Activated CD4-positive, alpha-beta memory T cell treated with anti-CD3 and anti-CD28 coated beads for 36 hours (primary cell): ENCODE measurements at regions not wholly inside any gene's neighbourhood (a gene's known extent, or its start where the extent isn't known, plus 50 kb on each side); places are given as distances from the start of the nearest gene placed in this dataset.

Experiments used
- CTCF ChIA-PET: fragments of 350-600 bp; sonication (Branson Sonifier 250); formaldehyde crosslinking; loops from one replicate; lab custom pipeline; 2021; ENCODE audit warnings: antibody characterized with exemption, inconsistent platforms; lab: Charles Lee
- POLR2A ChIA-PET: fragments of 350-600 bp; sonication (Branson Sonifier 250); formaldehyde crosslinking; loops from one replicate; lab custom pipeline; 2021; ENCODE audit warnings: antibody characterized with exemption; lab: Charles Lee
- DNase-seq: peaks from one replicate; pipeline ENCODE4 v3.0.0-alpha.2; 2020
- H3K27ac Mint-ChIP-seq: one replicate; pipeline ENCODE4 v1.8.0; 2021; ENCODE audit warnings: mixed read lengths
- H3K27me3 Mint-ChIP-seq: one replicate; pipeline ENCODE4 v1.8.0; 2021; ENCODE audit warnings: mixed read lengths
- H3K36me3 Mint-ChIP-seq: one replicate; pipeline ENCODE4 v1.8.0; 2021; ENCODE audit warnings: mixed read lengths
- H3K4me1 Mint-ChIP-seq: one replicate; pipeline ENCODE4 v1.8.0; 2021; ENCODE audit warnings: low read depth, mixed read lengths
- H3K4me3 Mint-ChIP-seq: one replicate; pipeline ENCODE4 v1.8.0; 2021; ENCODE audit warnings: mild to moderate bottlenecking, mixed read lengths
- H3K9me3 Mint-ChIP-seq: one replicate; pipeline ENCODE4 v1.8.0; 2021; ENCODE audit warnings: mixed read lengths
- intact Hi-C: fragments of 100-400 bp; cut with micrococcal nuclease; formaldehyde crosslinking; loops from one replicate; pipeline ENCODE4 v1.15.1; 2023

DNA sequence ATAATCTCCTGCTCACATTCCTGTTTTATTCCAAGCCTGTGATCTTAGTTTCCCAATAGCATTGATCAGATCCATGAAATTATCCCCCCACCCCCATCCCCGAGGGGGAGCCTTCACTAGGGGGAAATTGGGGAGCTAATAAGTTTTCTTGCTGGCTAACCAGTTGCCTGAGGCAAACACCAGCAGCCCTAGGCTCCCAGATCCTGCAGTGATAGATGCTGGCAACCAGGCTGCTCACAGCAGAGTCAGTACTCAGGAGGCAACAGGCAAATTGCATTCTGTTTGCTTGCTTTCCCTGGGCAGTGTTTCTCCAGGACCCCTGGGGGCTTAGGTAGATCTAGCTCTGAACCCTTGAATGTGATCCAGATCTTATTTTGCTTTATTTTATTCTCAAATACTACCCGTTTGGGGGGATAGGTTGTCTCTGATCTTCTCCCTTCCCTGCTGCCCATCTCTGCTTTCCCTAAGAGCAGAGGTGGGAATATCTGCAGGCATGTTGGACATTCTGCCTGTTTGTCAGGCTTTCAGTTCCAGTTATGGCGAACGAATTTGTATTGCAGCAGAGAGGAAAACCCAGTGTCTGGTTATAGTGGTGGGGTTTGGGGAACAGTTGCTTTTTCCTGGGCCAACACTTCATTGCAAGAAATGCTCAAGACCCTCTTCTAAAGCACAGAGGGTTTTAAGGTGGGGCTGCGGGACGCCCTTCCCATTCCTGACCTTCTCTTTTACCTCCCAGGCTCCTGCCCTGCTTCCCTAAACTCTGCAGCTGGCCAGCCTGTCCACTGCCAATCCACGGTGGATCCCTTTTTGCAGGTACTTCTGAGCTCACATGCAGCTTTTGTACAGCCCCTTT is 289.8 kb upstream of the PLXNA2 start:
- no peaks in the 10 kb centered on the region for H3K36me3 Mint-ChIP-seq

DNA sequence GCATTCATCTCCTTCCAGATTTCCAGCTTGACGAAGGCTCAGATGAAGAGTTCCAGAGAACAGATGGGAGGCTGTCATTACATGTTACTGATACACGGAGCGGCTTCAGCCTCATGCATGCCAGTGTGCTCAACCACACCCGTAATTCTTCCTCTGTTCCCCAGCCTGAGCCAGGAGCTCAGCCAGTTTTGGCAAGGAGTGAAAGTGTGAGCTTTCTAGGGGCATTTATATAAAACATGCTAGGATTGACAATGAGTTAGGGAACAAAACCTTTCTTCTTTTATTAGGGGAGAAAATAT is 290.4 kb upstream of the PLXNA2 start:
- no peaks in the 10 kb centered on the region for H3K27me3 Mint-ChIP-seq
- H3K27ac Mint-ChIP-seq, result no peak overlapping the region
- no peaks in the 10 kb centered on the region for H3K36me3 Mint-ChIP-seq
- ChIA-PET CTCF (no interaction called here), POLR2A (no interaction called here)
- intact Hi-C loops, result no loop called here
- H3K4me3 Mint-ChIP-seq, result no peak overlapping the region
- no peak for DNase-seq
- H3K9me3 Mint-ChIP-seq, result no peaks in the 10 kb centered on the region
- H3K4me1 Mint-ChIP-seq, result no peaks in the 10 kb centered on the region

More for the DNA sequence above, 289.8 kb upstream of the PLXNA2 start:
- no peaks in the 10 kb centered on the region for H3K9me3 Mint-ChIP-seq
- POLR2A ChIA-PET, result no interaction called here
- no peak overlapping the region for H3K27ac Mint-ChIP-seq
- H3K4me1 Mint-ChIP-seq, result no peaks in the 10 kb centered on the region
- no peak for DNase-seq
- intact Hi-C loops, result no loop called here
- no peaks in the 10 kb centered on the region for H3K27me3 Mint-ChIP-seq
- no peak overlapping the region for H3K4me3 Mint-ChIP-seq
- CTCF ChIA-PET, result no interaction called here

DNA sequence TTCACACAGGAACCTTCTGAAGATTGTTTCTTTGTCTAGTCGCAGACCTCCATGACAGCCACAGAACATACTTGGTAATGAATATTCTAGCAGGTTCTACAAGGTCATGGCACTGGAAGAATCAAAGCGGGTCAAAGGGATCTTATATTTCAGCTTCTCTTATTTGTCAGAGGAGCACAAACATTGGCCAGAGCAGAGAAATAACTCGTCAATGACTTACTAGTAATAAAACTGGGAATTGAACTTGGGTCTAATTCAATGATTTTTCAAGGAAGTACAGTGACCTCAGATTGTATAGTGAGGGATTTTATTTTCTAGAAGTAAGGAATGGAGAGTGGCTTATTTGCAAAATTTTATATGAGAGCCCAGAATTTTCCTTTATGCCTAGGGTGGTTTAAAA is 290.8 kb upstream of the PLXNA2 start:
- Mint-ChIP-seq H3K4me1 (no peaks in the 10 kb centered on the region), H3K9me3 (no peaks in the 10 kb centered on the region), H3K27me3 (no peaks in the 10 kb centered on the region), H3K36me3 (no peaks in the 10 kb centered on the region), H3K27ac (no peak overlapping the region), H3K4me3 (no peak overlapping the region)
- no peak for DNase-seq
- ChIA-PET POLR2A (no interaction called here), CTCF (no interaction called here)
- intact Hi-C loops, result no loop called here

DNA sequence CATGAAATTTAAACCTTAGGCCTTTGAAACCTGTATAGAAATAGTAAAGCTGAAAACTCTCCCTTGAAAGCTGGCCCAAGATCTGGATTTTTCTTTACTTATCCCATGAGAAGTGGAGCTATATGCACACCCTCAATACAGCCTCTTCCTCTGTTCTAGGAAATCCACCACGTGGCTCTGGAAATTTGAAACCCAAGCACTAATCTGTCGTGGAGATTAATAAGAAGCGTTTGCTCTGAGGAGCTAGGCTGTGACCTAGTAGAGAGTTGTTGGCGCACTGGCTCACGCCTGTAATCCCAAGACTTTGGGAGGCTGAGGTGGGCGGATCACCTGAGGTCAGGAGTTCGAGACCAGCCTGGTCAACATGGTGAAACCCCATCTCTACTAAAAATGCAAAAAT is 291.3 kb upstream of the PLXNA2 start:
- POLR2A ChIA-PET, result no interaction called here
- intact Hi-C loops, result no loop called here
- no peak overlapping the region for H3K4me3 Mint-ChIP-seq
- H3K9me3 Mint-ChIP-seq, result no peaks in the 10 kb centered on the region
- no peaks in the 10 kb centered on the region for H3K4me1 Mint-ChIP-seq
- no peak overlapping the region for H3K27ac Mint-ChIP-seq
- H3K36me3 Mint-ChIP-seq, result no peaks in the 10 kb centered on the region
- CTCF ChIA-PET, result no interaction called here
- no peaks in the 10 kb centered on the region for H3K27me3 Mint-ChIP-seq
- DNase-seq, result no peak

DNA sequence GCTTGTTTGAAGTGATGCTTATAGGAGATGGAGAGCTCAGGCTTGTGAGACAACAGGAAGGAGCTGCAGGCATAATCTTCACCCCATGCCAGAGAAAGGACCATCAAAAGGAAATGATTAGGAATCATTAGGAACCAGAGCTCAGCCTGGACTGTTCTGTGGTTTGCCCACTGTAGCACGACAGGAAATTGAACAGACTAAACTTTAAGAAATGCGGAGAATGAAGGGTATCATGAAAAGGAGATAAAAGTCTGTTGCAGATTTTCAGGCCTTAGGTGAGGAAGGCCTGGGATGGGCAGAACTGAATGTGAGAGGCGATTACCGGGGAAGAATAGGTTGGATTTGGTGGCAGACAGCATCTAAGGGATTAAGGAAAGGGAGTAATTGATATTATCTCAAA is 292.0 kb upstream of the PLXNA2 start:
- H3K27ac Mint-ChIP-seq, result no peak overlapping the region
- POLR2A ChIA-PET, result no interaction called here
- H3K9me3 Mint-ChIP-seq, result no peaks in the 10 kb centered on the region
- no peak for DNase-seq
- no peak overlapping the region for H3K4me3 Mint-ChIP-seq
- intact Hi-C loops, result no loop called here
- no peaks in the 10 kb centered on the region for H3K4me1 Mint-ChIP-seq
- no peaks in the 10 kb centered on the region for H3K36me3 Mint-ChIP-seq
- H3K27me3 Mint-ChIP-seq, result no peaks in the 10 kb centered on the region
- CTCF ChIA-PET, result no interaction called here

DNA sequence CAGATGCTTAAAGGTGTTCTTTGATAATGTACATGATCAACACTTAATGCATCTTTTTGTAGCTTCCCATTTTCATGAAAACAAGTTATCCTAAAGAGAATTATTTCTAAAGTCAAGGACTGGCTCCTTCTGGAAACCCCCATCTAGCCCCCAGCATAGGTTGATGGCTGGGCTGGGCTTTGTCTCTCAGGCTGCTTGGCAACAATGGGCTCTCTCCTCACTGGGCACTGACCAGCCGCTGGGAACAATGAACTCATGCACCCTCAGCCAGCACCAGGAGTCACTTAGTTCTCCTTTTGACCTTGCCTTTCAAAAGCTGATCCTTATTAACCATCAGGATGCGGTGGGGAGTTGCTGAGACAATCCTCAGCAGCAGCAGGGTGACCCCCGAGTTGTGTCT is 293.0 kb upstream of the PLXNA2 start:
- ChIA-PET CTCF (interaction anchor here (0.6 kb wide), 1 partner anchor 39 kb away, joined by 3 read pairs; no protein-coding TSS in a partner anchor), POLR2A (no interaction called here)
- H3K27ac Mint-ChIP-seq, result no peak overlapping the region
- DNase-seq, result no peak
- no peaks in the 10 kb centered on the region for H3K27me3 Mint-ChIP-seq
- no peaks in the 10 kb centered on the region for H3K36me3 Mint-ChIP-seq
- no peaks in the 10 kb centered on the region for H3K4me1 Mint-ChIP-seq
- no peak overlapping the region for H3K4me3 Mint-ChIP-seq
- intact Hi-C loops, result no loop called here
- no peaks in the 10 kb centered on the region for H3K9me3 Mint-ChIP-seq

DNA sequence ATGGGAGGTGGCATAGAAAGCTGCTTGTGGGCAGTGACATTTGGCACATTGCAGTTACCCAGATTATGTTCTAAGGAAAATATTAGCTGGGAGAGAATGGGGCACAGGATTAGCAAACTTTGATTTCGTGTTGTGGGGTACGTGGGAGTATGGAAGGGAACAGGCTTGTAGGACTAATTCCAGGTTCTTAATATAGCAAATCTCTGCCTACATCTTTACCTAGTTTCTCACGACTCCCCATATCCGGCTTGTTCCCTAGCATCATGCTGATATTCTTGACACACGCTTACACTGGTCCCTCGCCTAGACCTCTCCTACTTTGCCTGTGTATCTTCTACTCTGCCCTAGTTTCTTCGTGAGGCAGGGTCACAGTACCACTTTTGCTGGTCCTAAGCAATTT is 293.9 kb upstream of the PLXNA2 start:
- Mint-ChIP-seq H3K36me3 (no peaks in the 10 kb centered on the region), H3K9me3 (no peaks in the 10 kb centered on the region), H3K27ac (no peak overlapping the region), H3K4me3 (no peak overlapping the region), H3K27me3 (no peaks in the 10 kb centered on the region), H3K4me1 (no peaks in the 10 kb centered on the region)
- CTCF ChIA-PET, result no interaction called here
- no peak for DNase-seq
- intact Hi-C loops, result no loop called here
- POLR2A ChIA-PET, result no interaction called here

DNA sequence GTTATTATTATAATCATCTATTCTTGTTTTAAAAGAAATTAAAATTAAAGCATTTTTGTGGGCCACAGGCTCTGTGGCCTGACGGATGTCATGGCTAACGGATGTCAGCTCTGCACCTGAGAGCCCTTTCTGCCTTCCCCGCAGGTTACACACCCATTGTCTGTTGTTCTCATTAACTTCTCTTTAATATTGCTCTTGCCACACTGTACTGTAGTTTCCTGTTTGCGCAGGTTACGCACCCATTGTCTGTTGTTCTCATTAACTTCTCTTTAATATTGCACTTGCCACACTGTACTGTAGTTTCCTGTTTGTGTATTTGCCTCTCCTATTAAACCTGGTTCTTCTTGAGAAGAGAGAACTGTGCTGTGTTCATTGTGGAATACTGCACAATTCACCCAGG is 294.4 kb upstream of the PLXNA2 start:
- no peaks in the 10 kb centered on the region for H3K4me1 Mint-ChIP-seq
- H3K9me3 Mint-ChIP-seq, result no peaks in the 10 kb centered on the region
- H3K36me3 Mint-ChIP-seq, result no peaks in the 10 kb centered on the region
- ChIA-PET POLR2A (no interaction called here), CTCF (no interaction called here)
- no peak overlapping the region for H3K27ac Mint-ChIP-seq
- no peaks in the 10 kb centered on the region for H3K27me3 Mint-ChIP-seq
- DNase-seq, result no peak
- no peak overlapping the region for H3K4me3 Mint-ChIP-seq
- intact Hi-C loops, result no loop called here

DNA sequence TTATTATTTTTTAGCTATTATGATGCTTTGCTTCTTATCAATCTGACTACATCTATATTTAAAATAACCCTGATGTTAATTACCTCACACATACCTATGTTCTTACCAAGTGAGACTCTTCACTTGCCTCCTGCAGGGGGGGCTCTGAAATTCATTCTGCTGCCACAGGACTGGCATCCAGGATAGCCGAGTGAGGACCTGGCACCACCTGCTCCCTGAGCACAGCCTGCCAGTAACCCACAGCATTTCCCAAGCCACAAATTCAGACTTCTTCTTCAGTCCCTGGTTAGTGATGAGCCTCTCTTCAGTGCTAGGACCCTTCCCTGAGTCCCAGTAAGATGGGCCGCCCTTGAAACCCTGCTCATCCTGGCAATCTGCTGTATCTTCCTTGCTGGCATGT is 296.5 kb upstream of the PLXNA2 start:
- no peak overlapping the region for H3K27ac Mint-ChIP-seq
- no peak overlapping the region for H3K4me3 Mint-ChIP-seq
- intact Hi-C loops, result no loop called here
- DNase-seq, result no peak
- no peaks in the 10 kb centered on the region for H3K36me3 Mint-ChIP-seq
- POLR2A ChIA-PET, result no interaction called here
- H3K4me1 Mint-ChIP-seq, result no peaks in the 10 kb centered on the region
- CTCF ChIA-PET, result no interaction called here
- H3K9me3 Mint-ChIP-seq, result no peaks in the 10 kb centered on the region
- no peaks in the 10 kb centered on the region for H3K27me3 Mint-ChIP-seq

DNA sequence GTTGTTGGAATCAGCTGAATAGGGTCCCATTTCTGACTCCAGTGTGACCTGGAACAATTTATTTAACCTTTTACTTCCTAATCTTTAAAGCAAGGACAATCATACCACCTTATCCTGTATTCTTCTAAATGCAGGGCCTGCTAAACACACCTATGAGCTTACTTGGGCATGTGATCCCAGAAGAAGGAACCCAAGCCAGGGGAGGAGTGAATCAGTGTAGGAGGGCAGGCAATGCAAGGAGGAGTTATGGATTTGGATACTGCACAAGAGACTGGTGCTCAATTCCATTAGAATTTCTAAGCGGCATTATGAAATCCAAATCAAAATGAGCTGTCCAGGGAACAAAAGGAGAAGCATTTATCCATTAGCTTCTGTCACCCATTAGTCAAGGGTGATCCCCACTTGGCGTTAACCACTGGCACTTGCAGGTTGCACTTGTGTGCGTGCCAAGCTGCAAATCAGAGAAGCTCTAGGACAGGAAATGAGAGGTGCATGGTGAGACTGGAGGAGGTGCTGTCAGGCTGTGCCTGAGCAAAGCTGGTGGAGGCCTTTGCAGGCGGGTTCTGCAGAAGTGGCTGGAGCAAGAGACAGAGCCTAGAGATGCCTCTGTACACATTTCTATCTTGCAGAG is 297.2 kb upstream of the PLXNA2 start:
- H3K27me3 Mint-ChIP-seq, result peaks cover 4% of the 10 kb centered on the region
- H3K27ac Mint-ChIP-seq, result no peak overlapping the region
- H3K4me1 Mint-ChIP-seq, result no peaks in the 10 kb centered on the region
- H3K4me3 Mint-ChIP-seq, result no peak overlapping the region
- H3K36me3 Mint-ChIP-seq, result no peaks in the 10 kb centered on the region
- no peaks in the 10 kb centered on the region for H3K9me3 Mint-ChIP-seq
- ChIA-PET CTCF (no interaction called here), POLR2A (no interaction called here)
- no peak for DNase-seq
- intact Hi-C loops, result no loop called here

DNA sequence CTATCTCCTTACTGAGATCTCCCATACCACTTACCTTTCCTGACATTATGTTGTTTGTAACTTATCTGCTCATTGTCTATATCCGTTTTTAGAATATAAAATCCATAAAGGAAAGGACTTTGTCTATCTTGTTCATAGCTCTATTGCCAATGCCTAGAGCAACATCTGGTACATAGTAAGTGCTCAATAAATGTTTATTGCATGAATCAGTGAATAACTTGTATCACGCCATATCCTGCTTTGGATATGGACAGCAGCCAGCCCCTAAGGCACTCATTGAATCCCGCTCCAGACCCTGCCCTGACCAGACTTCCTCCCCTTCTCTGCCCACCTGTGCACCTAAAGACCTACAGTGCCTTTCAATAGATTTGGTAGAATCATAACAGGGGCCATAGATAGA is 298.1 kb upstream of the PLXNA2 start:
- Mint-ChIP-seq H3K9me3 (no peaks in the 10 kb centered on the region), H3K36me3 (no peaks in the 10 kb centered on the region), H3K27me3 (peaks cover 4% of the 10 kb centered on the region), H3K4me1 (no peaks in the 10 kb centered on the region), H3K27ac (no peak overlapping the region), H3K4me3 (no peak overlapping the region)
- ChIA-PET POLR2A (no interaction called here), CTCF (no interaction called here)
- DNase-seq, result no peak
- intact Hi-C loops, result no loop called here

DNA sequence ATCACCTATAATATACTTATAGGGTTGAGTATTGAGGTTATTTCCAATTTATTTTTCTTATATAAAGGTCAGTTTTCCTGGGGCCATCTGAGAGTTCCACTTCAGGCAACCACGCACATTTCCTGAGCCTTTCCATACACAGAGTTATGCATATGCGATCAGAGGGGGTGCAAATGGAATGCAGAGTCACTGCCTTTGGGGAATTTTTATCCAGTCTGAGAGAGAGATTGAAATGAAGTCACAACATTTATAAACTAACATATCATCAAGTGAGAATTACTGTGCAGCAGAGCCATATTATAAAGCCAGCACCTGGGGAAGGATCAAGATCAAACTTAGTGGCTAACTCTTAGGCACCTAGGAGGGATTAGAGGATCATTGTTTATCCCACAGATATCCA is 299.9 kb upstream of the PLXNA2 start:
- Mint-ChIP-seq H3K36me3 (no peaks in the 10 kb centered on the region), H3K4me1 (no peaks in the 10 kb centered on the region), H3K9me3 (no peaks in the 10 kb centered on the region), H3K4me3 (no peak overlapping the region), H3K27ac (no peak overlapping the region), H3K27me3 (peaks cover 4% of the 10 kb centered on the region)
- ChIA-PET CTCF (no interaction called here), POLR2A (no interaction called here)
- intact Hi-C loops, result no loop called here
- DNase-seq, result no peak

DNA sequence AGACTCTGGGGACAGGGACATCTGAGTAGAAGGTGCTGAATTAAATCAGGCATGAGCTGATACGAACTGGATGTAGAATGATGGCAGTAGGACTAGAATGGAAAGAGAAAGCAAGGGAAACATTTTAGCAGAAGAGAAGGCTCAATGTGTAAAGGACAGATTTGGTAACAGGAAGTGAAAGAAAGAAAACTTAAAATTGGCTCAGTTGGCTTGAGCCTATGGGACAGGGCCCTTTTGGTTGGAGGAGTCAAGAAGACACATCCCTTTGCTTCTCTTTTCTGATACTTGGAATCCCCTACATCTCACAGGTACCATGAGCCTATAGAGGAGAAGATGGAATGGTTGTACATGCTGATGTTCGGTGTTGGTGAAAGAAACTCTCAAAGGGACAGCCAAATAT is 300.6 kb upstream of the PLXNA2 start:
- CTCF ChIA-PET, result no interaction called here
- Mint-ChIP-seq H3K9me3 (no peaks in the 10 kb centered on the region), H3K4me3 (no peak overlapping the region), H3K27me3 (peaks cover 4% of the 10 kb centered on the region), H3K36me3 (no peaks in the 10 kb centered on the region), H3K4me1 (no peaks in the 10 kb centered on the region), H3K27ac (no peak overlapping the region)
- DNase-seq, result no peak
- POLR2A ChIA-PET, result no interaction called here
- intact Hi-C loops, result no loop called here
